Limb (tissue), 2 donors: ENCODE measurements at regions not wholly inside any gene's neighbourhood (a gene's known extent, or its start where the extent isn't known, plus 50 kb on each side); places are given as distances from the start of the nearest gene placed in this dataset.
A peak's percentile ranks its signal among the peaks of the same experiment; 100 is the strongest.
"Not testable (repeated sequence)": the region's sequence is repeated elsewhere in the genome, so short reads cannot be mapped to it uniquely, and the experiment has no call there.

Experiments used
- DNase-seq, 2 donors: peaks; one replicate each; pipeline ENCODE4 v3.0.0-alpha.2; 2016; ENCODE audit errors: extremely low spot score in 2 of 2

DNA sequence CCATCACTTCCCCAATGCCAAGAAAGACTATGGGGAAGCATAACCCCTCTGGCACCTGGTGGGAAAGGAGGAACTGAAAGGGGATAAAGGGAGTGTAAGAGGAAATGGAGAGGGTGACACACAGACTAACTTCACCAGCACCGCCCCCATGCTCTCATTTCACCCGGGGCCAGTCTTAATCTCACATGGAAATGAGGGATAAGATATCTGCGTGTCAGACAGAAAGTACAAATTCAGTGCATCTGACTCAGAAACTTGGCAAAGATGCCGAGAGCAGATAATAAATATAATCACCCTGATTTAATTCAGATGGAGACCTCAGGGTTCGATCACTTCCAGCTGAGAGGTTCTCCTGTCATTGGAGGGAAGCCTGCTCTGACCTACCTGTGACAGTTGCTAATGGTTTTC, 191.6 kb downstream of the DUSP6 start:
- DNase-seq: no peak

DNA sequence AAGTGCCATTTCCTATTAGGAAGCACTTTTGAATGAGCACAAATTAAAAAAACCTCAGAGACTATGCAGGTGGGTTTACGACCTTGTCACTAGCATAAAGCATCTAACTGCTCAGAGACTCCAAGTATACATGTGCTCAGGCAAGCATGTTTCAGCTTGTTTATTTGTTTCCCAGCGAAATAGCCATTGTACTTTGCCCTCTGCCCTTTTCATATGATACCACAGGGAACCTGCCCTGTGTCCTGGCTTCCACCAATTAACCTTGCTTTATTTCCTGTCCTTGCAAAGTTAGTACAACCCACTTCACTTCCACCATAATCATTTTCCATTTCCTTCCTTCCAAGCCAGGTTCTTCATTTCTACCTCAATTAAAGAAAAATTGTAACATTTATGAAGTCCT, 194.9 kb downstream of the DUSP6 start:
- DNase-seq: no peak

DNA sequence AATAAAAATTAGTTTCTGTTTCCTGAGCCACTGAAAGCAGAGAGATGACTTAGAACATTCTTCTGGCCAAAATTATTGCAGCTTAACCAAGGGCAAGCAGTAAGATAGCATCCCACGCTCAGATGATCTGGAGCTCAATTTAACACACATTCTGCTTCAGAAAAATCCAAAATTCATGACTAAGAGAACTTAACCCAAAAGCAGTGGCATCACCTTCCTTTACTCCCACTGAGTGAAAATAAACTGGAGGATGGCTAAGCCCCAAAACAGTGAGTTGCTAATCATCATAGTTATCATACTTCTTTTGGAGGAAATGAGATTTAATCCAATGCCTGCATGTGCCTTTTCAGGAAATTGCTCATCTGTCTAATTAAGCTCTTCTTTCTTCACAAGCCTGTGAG, 195.4 kb downstream of the DUSP6 start:
- no peak for DNase-seq

DNA sequence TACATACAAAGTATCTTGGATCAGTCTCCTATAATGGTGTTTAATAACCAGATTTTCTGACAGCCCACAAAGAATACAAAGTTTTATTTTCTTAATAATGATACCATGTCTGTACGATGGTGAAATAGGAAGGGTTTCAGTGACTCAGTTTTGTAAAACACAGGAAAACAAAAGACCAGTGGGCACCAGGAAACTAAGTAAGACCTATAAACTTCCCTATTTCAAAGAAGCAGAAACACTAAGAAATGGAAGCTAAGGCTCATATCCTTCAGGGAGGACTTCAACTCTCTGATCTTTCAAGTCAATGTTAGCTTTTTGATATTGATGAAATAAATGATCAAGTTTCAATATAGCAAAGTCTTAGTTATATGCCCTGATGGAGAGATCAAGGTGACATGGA, 196.0 kb downstream of the DUSP6 start:
- no peak for DNase-seq

DNA sequence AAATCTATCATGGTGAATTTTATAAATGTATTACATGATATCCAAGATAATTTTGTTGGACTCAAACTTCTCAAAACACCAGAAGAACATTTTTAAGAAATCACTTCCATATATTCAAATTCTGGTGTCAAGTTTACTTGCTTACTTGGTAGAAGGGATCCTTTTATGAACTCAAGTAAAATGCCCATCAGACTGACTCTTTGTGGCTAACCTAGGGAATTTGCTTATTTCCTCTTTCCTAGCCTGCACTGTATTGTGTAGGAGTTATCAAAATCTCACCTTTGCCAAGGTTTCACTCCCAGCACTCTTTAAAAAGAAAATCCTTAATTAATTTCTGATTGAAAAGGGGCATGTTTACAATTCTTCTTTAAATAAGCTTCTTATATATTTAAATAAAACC, 196.5 kb downstream of the DUSP6 start:
- no peak for DNase-seq

DNA sequence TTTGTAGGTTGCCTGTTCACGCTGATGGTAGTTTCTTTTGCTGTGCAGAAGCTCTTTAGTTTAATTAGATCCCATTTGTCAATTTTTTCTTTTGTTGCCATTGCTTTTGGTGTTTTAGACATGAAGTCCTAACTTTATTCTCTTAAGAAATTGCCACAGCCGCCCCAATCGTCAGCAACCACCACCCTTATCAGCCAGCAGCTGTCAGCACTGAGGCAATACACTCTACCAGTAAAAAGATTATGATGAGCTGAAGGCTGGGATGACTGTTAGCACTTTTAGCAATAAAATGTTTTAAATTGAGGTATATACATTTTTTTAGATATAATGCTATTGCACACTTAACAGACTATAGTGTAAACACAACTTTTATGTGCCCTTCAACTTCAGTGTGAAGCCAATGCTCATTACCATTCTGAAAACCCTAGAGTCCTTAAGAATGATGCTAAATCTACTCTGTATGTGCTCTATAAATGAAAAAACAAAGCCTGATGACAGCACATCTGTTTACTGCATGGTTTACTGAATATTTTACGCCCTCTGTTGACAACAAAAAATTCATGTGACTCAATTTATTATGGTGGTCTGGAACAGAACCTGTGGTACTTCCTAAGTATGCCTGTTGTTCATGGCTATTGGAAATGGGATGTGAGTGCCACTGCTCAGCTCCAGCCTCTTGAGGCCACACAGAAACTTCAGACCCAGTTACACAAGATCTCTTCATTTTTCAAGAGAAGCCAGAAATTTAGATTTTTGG, 197.4 kb downstream of the DUSP6 start:
- DNase-seq: no peak

DNA sequence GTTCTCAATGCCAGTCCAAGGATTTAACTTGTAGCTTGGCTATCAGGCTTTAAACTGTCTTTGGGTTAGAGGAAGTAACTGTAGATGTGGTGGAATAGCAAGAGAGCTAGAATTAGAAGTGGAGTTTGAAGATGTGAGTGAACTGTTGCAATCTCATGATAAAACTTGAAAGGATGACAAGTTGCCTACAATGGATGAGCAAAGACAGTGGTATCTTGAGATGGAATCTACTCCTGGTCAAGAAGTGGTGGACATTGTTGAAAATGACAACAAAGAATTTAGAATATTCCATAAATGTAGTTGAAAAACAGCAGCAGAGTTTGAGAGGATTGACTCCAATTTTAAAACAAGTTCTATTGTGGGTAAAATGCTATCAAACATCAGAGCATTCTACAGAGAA, 199.0 kb downstream of the DUSP6 start:
- DNase-seq: no peak

DNA sequence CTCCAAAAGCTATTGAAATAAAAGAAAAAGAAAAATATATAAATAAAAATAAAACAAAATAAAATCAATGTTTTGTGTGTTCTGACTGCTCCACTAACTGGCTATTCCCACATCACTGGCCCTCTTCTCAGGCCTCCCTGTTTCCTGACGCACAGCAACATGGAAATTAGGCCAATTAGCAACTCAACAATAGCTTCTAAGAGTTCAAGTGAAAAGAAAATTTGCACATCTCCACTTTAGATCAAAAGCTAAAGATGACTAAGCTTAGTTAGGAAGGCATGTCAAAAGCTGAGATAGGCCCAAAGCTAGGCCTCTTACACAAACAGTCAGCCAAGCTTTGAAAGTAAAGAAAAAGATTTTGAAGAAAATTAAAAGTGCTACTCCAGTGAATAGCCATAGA, 200.8 kb downstream of the DUSP6 start:
- DNase-seq: no peak

DNA sequence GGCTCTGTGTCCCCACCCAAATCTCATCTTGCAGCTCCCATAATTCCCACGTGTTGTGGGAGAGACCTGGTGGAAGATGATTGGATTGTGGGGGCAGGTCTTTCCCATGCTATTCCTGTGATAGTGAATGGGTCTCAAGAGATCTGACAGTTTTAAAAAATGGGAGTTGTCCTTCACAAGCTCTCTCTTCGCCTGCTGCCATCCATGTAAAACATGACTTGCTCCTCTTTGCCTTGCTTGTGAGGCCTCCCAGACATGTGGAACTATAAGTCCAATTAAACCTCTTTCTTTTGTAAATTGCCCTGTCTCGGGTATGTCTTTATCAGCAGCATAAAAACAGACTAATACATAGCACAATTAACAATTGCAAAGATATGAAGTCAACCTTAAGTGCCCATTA, 201.5 kb downstream of the DUSP6 start:
- not testable (repeated sequence) for DNase-seq

DNA sequence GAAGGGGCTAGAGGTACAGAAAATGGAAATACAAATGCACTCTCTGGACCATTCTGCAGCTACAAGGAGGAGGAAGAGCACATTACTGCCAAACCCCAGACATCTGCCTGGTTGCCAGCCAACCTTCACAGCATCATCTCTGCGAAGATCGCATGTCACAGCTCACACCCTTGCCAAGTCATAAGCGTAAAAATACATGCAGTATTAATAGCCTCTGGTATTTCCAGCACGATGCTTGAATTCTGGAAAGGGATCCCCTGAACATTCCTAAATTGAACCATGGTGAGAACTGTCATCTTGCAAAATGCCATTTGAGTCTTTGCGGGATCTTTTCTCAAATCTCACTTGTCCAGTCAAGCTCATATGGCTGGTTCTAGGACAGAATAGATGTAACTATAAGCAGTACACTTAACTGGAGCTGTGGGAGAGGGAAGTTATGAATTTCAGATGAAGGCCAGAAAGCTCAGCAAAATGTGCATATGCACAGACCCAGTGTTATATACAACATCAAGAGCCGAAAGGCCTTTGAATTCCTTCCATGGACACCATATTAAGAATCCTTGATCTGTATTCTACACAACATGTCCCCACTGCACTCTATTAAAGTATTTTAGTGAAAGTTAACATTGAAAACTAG, 211.6 kb downstream of the DUSP6 start:
- peak; percentile 49 to 60 for DNase-seq

DNA sequence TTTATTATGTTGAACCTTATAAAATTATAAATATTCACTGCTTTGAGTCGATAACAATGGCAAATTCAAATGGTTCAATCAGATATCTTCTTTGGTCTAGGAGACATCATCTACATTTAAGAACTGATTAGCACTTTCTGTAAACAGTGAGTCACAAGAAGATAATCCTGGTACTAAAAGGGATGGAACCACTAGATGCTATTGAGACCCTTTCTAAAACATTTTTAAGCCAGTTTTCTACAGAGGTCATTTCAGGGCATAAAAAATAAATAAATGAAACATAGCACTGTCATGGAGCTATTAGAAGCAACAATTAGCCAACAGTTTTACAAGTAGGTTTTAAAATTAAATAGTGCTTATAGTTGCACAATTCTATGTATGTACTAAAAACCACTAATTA, 212.2 kb downstream of the DUSP6 start:
- no peak for DNase-seq

DNA sequence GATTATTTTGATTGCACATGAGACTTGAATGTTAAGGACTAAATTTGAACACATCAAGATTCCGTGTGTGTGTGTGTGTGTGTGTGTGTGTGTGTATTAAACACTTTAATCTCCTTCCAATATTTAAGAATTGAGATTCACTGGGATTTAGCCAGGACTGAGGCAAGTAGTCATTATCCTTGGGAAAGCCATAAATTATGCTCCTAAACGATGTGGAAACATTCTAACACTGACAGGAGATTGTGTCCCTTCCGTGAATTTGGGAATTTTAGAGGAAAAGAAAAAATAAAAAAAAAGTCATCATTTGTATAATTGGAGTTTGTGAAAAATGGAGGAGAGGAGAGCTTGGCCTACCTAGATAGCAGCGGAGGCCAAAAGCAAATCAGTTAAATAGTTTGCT, 212.9 kb downstream of the DUSP6 start:
- DNase-seq: no peak

DNA sequence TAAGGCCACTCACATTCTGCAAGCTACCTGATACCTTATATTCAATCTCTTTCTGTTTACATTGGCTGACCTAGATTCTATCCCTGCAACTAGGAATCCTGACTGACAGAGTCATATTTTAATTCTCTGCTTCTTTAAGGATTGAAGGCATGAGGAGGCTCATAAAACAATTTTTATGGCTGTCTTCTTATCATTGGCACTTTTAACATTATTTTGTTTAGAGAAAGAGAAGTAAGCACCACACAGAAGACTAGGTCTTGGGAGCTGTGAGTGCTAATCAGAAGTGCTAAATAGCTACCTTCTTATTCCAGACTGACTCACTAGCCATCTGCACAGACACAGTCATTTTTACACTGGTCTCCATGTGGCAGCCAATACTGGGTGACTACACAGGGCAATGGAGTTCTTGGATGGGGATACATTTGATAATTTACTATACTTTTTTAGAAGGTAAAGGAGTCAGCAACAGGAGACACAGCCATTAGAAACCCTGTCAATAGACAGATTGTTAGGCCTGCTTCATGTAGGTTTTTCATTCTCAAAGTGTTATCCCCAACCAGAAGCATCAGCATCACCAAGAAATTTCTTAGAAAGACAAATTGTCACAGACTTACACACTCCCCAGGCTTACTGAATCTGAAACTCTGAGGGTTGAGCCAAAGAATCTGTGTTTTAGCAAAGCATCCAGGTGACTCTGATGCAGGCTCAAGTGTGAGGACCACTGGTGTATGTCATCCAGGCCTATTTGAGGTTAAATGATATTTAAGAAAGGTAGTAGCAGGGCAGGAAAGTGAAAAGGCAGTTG, 214.1 kb downstream of the DUSP6 start:
- no peak for DNase-seq

DNA sequence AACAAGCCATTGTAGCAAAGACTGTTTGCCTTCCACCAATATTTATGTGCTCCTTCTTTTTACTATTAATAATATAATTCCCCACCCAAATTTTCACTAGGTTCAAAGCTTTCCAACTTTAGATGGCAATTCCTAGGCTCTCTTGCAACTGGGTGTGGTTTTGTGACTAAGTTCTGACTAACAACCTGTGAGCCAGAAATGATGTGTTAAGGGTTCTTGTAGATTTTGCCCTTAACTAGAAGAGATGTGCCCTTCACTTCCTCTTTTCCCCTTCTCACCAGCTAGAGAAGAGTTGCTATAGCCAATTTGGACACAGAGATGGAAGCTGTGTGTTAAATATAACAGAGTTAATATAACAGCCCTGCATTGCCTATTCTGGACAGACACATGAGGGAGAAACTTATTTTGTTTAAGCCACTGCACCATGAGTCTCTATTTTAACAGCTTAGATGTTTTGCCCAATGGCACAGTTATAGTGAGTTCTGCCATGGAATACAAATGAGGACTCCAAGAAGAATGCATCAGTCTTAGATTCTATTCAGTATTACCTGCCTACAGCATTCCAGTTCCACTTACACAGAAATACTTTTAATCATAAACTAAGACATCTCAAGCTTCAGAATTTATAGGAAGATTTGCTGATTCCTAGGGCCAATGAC, 216.2 kb downstream of the DUSP6 start:
- no peak for DNase-seq

DNA sequence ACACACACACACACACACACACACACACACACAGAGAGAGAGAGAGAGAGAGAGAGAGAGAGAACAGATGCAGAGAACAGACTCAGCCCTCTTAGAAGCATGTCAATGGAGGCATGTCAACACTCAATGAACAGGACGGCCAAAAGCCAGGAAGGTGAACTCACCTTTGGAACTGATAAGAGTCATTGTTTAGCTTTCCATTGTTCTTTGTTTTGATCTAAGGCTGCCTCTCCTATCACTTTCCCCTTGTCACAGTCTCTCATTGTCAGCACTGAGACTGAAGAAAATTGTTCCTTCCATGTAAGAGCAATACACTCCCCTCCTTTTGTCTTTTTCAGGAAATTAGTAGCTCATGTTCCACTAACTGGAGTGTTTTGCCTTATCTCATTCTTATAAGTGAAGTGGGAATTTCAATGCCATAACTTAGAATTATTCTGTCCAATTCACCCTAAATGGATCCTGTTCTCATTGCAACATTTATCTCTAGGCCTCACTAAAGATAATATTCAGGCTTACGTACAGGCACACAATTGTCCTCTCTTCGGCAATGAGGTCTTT, 218.0 kb downstream of the DUSP6 start:
- DNase-seq: no peak

DNA sequence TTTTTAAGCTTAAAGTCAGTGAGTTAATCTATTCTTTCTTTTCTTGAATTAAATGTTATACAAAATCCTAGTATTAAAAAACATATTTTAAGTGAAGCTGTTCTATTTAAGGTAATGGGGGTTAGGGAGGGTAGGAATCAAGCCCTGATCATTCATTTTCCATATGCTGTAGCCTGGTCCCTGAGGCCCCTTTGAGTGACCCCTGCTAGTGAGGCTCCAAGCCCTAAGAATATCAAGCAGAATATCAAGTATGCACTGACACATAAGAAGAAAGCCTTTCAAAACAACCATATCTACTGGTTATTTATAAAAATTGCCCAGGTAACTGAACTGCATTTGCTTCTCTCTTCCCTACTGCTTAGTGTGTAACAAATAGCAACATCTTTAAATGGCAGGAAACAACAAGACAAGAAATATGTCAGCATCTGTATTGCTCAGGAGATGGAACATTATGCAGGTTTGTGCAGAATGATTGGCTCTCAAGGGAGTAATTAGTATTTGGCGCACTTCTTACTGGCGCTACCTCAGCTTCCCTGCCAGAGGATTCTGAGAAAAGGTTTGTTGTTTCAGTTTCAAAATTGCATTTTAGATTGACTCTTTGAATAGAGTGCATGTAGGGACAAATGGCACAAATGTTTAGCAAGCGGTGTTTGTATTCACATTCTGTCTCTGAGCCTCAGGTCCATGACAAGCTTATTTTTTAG, 223.0 kb downstream of the DUSP6 start:
- no peak for DNase-seq

DNA sequence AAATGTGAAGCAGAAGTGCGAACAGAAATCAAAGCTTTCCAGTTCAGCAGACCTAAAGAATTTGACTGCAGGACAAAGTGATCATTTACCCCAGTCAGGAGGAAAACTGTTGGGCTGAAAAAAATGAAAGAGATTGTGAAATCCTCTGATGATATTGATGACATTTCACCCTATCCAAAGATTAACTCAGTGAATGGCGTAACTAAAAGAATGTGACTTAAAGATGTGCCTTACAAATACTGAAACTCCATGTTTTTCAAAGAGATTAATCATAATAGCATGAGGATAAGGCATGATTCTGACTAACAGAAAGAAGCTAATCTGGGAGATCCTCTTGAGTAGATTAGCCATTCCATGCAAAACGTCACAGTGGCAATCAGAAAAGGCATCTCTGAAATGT, 225.6 kb downstream of the DUSP6 start:
- DNase-seq: no peak

DNA sequence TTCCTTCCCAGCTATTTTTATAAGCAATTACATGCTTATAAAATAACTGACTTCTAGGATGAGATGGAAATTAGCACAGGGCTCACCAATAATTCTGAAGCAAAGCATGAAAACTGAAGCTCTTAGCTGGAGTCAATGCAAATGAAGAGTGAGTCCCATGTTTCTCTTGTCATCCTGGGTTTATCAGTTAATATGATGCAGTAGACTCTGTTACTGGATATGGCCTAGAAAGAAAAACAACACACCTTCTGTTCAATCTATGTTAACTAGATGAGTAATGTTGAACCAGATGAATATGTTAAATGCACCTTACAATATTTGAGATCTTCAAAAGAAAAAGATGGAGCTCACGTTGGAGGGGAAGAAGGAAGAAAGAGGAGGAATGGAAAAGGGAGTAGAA, 229.4 kb downstream of the DUSP6 start:
- DNase-seq: no peak

DNA sequence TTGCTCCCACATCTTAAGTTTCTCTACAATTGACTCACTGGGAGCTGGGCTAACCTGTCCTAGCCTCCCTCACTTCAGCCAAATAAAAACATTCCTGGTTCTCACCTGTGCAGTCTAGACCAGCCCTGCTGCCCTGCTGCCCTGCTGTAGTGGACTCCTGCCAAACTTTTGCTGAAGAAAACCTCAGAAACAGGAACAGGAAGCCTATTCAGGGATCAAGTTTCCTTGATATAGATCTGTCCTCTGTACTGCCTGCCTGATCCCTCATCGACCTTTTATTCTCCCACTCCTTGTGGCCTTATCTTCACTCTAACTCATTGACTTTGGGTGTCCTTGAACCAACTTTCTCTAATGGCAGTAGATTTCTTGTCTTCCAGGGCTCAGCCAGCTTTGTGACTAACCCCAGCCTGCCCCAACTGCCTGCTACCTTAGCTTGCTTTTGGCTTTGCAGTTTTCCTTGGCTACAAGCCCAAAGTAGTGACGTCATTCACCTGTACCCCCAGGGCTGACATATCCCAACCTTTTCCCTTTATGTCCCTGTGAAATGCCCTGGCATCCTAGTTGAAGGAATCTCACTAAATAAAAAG, 234.8 kb downstream of the DUSP6 start:
- DNase-seq: no peak

DNA sequence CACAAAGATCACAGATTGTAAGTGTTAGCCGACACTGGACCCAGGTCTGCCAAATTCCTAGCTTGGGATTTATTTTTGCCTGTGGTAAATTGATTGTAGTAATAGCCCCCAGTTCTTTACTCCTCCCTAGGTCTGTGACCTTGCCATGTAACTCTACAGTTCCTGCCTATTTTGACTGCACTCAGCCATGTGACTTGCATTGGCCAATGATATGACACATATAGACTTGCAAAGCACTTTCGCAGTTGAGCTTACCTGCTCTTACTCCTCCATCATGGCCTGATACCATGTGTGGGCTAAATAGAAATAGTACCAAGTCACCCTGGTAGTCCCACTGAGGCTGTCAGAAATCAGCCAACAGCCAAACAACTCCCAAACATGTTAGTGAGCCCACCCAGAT, 240.3 kb downstream of the DUSP6 start:
- DNase-seq: no peak

DNA sequence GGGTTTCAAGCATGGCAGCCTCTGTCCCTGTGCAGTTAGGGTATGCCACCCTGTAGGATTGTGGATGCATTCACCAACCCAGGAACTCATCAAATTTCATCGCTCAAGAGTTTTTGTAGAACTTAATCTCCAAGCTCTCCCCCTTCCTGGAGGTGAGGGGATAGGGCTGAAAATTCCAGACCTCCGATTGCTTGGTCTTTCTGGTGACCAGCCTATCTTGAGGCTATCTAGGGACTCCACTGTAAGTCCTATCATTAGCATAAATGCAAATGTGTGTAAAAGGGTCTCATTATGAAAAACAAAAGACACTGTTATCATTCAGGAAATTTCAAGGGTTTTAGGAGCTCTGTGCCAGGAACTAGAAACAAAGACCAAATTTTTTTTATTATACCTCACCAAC, 244.0 kb downstream of the DUSP6 start:
- DNase-seq: no peak
